ENCODE measurements at regions not wholly inside any gene's neighbourhood (a gene's known extent, or its start where the extent isn't known, plus 50 kb on each side); places are given as distances from the start of the nearest gene placed in this dataset.

DNA sequence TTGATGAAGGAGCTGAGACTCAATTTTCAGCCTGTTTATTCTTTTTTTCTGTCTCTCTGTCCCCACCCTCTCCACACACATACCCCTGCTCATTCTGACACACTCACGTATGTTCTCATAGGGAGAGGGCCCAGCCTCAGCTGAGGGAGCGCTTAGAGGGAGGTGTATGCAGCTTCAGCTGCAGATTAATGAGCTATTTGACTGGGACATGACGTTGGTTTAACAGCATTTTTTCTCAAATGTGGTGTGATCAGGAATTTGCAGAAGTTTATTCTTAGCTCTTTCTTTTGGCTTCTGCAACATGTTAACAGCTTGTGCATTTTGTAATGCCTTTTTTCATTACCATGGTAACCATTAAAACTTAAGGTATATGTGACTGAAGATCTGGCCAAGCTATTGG is 1547.1 kb upstream of the PIK3C3 start:
- ChIA-PET CTCF (ENCODE audit: unreplicated experiment) (no interaction called here), POLR2A (no interaction called here)
- no TSS peak for BruUV-seq (replicated peaks)

DNA sequence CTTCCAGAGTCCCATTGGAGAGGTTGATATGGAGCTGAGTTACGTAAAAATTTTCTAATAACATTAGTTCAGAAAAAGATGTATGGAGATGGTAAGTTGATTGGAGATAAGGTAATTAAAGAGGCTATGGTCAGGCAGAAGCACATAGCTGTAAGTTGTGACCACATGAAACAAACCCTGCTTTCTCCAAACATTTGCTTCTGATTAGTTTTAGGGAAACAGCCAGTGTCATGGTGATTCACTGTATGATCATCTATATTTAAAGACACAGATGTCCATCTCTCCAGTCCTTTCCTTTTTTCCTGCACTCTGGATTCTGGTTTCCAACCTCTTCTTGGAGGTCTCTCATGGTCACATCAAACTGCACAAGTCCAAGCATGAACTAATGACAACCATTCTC is 1550.8 kb upstream of the PIK3C3 start:
- TF ChIP-seq EZH2phosphoT487 (IDR thresholded peaks at IDR 0.05; ENCODE audit: borderline replicate concordance, low read depth, low read length) = no peak
- TF ChIP-seq, protein P1, sequence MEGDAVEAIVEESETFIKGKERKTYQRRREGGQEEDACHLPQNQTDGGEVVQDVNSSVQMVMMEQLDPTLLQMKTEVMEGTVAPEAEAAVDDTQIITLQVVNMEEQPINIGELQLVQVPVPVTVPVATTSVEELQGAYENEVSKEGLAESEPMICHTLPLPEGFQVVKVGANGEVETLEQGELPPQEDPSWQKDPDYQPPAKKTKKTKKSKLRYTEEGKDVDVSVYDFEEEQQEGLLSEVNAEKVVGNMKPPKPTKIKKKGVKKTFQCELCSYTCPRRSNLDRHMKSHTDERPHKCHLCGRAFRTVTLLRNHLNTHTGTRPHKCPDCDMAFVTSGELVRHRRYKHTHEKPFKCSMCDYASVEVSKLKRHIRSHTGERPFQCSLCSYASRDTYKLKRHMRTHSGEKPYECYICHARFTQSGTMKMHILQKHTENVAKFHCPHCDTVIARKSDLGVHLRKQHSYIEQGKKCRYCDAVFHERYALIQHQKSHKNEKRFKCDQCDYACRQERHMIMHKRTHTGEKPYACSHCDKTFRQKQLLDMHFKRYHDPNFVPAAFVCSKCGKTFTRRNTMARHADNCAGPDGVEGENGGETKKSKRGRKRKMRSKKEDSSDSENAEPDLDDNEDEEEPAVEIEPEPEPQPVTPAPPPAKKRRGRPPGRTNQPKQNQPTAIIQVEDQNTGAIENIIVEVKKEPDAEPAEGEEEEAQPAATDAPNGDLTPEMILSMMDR (conservative IDR thresholded peaks at IDR 0.05; ENCODE audit: low read length) = no peak
- DNase-seq (ENCODE audit: low spot score) = no peak
- BruUV-seq (replicated peaks) = no TSS peak
- CTCF ChIA-PET (ENCODE audit: unreplicated experiment) = no interaction called here
- Histone ChIP-seq H2AFZ (ENCODE audit: low read length) (no peak overlapping the region), H4K20me1 (ENCODE audit: insufficient read depth, low read length) (no peaks in the 10 kb centered on the region), H3K4me2 (ENCODE audit: low read length) (no peak overlapping the region), H3K36me3 (ENCODE audit: insufficient read depth, low read length) (no peaks in the 10 kb centered on the region), H3K4me3 (ENCODE audit: low read depth, low read length, poor library complexity, severe bottlenecking) (no peak overlapping the region), H3K4me1 (ENCODE audit: insufficient read depth, low read length, poor library complexity, severe bottlenecking) (no peaks in the 10 kb centered on the region), H3K9me3 (ENCODE audit: low read length) (no peaks in the 10 kb centered on the region), H3K27ac (ENCODE audit: low read depth, low read length, poor library complexity, severe bottlenecking) (no peak overlapping the region), H3K9me2 (ENCODE audit: insufficient read depth, low read length) (no peaks in the 10 kb centered on the region), H3K79me2 (ENCODE audit: insufficient read depth, low read depth, low read length) (no peaks in the 10 kb centered on the region)
- intact Hi-C loops (cut with micrococcal nuclease; ENCODE audit: unreplicated experiment) = no loop called here
- POLR2A ChIA-PET = no interaction called here

More for the DNA sequence above, 1547.1 kb upstream of the PIK3C3 start:
- Histone ChIP-seq H3K79me2 (ENCODE audit: insufficient read depth, low read depth, low read length) (no peaks in the 10 kb centered on the region), H3K9me2 (ENCODE audit: insufficient read depth, low read length) (no peaks in the 10 kb centered on the region), H3K4me1 (ENCODE audit: insufficient read depth, low read length, poor library complexity, severe bottlenecking) (no peaks in the 10 kb centered on the region), H3K27ac (ENCODE audit: low read depth, low read length, poor library complexity, severe bottlenecking) (no peak overlapping the region), H2AFZ (ENCODE audit: low read length) (no peak overlapping the region), H3K9me3 (ENCODE audit: low read length) (no peaks in the 10 kb centered on the region), H3K4me2 (ENCODE audit: low read length) (no peak overlapping the region), H3K4me3 (ENCODE audit: low read depth, low read length, poor library complexity, severe bottlenecking) (no peak overlapping the region), H4K20me1 (ENCODE audit: insufficient read depth, low read length) (no peaks in the 10 kb centered on the region), H3K36me3 (ENCODE audit: insufficient read depth, low read length) (no peaks in the 10 kb centered on the region)
- intact Hi-C loops (cut with micrococcal nuclease; ENCODE audit: unreplicated experiment) = no loop called here
- TF ChIP-seq, protein P1 (conservative IDR thresholded peaks at IDR 0.05; ENCODE audit: low read length) = no peak
- TF ChIP-seq EZH2phosphoT487 (IDR thresholded peaks at IDR 0.05; ENCODE audit: borderline replicate concordance, low read depth, low read length) = no peak
- DNase-seq (ENCODE audit: low spot score) = no peak

DNA sequence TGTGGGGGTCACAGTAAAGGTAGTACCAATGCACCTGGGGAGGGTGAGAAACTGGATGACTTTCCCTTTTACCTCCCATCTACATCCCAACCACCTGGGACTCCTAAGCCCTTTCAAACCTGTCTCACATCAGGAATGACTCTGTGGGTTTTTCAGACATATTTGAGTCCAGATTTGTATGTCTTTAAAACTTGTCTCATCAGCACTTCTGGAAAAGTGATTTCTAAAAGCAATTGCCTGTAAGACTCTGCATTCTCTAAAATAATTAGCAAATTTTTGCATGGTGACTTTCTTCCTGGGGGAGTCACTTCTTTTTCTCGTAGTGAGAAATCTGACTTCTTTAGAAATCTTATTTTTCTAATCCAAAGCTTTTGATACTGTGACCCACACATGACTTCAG is 1553.0 kb upstream of the PIK3C3 start:
- H4K20me1 ChIP-seq (ENCODE audit: insufficient read depth, low read length) = no peaks in the 10 kb centered on the region
- ChIA-PET POLR2A (no interaction called here), CTCF (ENCODE audit: unreplicated experiment) (no interaction called here)
- no peak for DNase-seq (ENCODE audit: low spot score)
- H3K4me1 ChIP-seq (ENCODE audit: insufficient read depth, low read length, poor library complexity, severe bottlenecking) = no peaks in the 10 kb centered on the region
- intact Hi-C loops (cut with micrococcal nuclease; ENCODE audit: unreplicated experiment) = no loop called here
- no peaks in the 10 kb centered on the region for H3K9me3 ChIP-seq (ENCODE audit: low read length)
- no peak overlapping the region for H3K4me3 ChIP-seq (ENCODE audit: low read depth, low read length, poor library complexity, severe bottlenecking)
- H2AFZ ChIP-seq (ENCODE audit: low read length) = no peak overlapping the region
- H3K36me3 ChIP-seq (ENCODE audit: insufficient read depth, low read length) = no peaks in the 10 kb centered on the region
- TF ChIP-seq EZH2phosphoT487 (IDR thresholded peaks at IDR 0.05; ENCODE audit: borderline replicate concordance, low read depth, low read length) = no peak
- TF ChIP-seq, protein P1 (conservative IDR thresholded peaks at IDR 0.05; ENCODE audit: low read length) = no peak
- H3K9me2 ChIP-seq (ENCODE audit: insufficient read depth, low read length) = no peaks in the 10 kb centered on the region
- no peak overlapping the region for H3K4me2 ChIP-seq (ENCODE audit: low read length)
- no peaks in the 10 kb centered on the region for H3K79me2 ChIP-seq (ENCODE audit: insufficient read depth, low read depth, low read length)
- no TSS peak for BruUV-seq (replicated peaks)
- no peak overlapping the region for H3K27ac ChIP-seq (ENCODE audit: low read depth, low read length, poor library complexity, severe bottlenecking)
